ENCODE measurements at regions not wholly inside any gene's neighbourhood (a gene's known extent, or its start where the extent isn't known, plus 50 kb on each side); places are given as distances from the start of the nearest gene placed in this dataset.

GRCh38 chr12:83980398-83980797, 932.2 kb downstream of the SLC6A15 start:
- H3K9me3 ChIP-seq (ENCODE audit: control extremely low read depth in 1 of 3, control insufficient read depth in 2 of 3, insufficient read depth in 1 of 3, low read length in 2 of 3) = no peaks in the 10 kb centered on the region
- H3K4me3 Mint-ChIP-seq = no peak overlapping the region
- no peak overlapping the region for H2AFZ ChIP-seq (ENCODE audit: insufficient read depth, low read depth, low read length, poor library complexity, severe bottlenecking)
- intact Hi-C loops (cut with micrococcal nuclease) = no loop called here
- no peak overlapping the region for H3K27ac ChIP-seq (ENCODE audit: low read length in 2 of 2)
- H3K36me3 ChIP-seq (replicated peaks in 1 of 2; ENCODE audit: control extremely low read depth in 1 of 2, control insufficient read depth in 1 of 2, extremely low read depth in 1 of 2, insufficient read depth in 2 of 2, low read length in 1 of 2) = no peaks in the 10 kb centered on the region
- H3K27me3 ChIP-seq (replicated peaks in 1 of 4; ENCODE audit: control extremely low read depth in 1 of 4, control insufficient read depth in 3 of 4, insufficient read depth in 4 of 4, low read length in 3 of 4) = no peaks in the 10 kb centered on the region
- no peaks in the 10 kb centered on the region for H3K79me2 ChIP-seq (ENCODE audit: control insufficient read depth, insufficient read depth, low read length)
- no peak for ATAC-seq (ENCODE audit: low read depth)
- H4K20me1 ChIP-seq (ENCODE audit: control insufficient read depth, insufficient read depth, low read length, poor library complexity, severe bottlenecking) = no peaks in the 10 kb centered on the region
- no peak overlapping the region for H3K9ac ChIP-seq (ENCODE audit: low read length)
- TF ChIP-seq CTCF (IDR thresholded peaks at IDR 0.05) (no peak), EZH2 (IDR thresholded peaks at IDR 0.05; ENCODE audit: borderline replicate concordance, insufficient read depth, low read depth, low read length, poor library complexity, severe bottlenecking) (no peak)
- ChIA-PET CTCF (no interaction called here), POLR2A (no interaction called here)
- H3K9me3 Mint-ChIP-seq (ENCODE audit: insufficient read depth) = no peaks in the 10 kb centered on the region
- H3K27me3 Mint-ChIP-seq = no peaks in the 10 kb centered on the region
- no peaks in the 10 kb centered on the region for H3K4me1 Mint-ChIP-seq
- no peak overlapping the region for H3K4me3 ChIP-seq (ENCODE audit: control extremely low read depth in 1 of 5, extremely low read depth in 1 of 5, insufficient read depth in 1 of 5, low read depth in 2 of 5, low read length in 4 of 5)
- H3K4me1 ChIP-seq (ENCODE audit: control insufficient read depth in 2 of 2, insufficient read depth in 2 of 2, low read length in 2 of 2) = no peaks in the 10 kb centered on the region
- H3K27ac Mint-ChIP-seq = no peak overlapping the region
- no peak for DNase-seq
- no peak overlapping the region for H3K4me2 ChIP-seq (replicated peaks; ENCODE audit: low read depth, low read length, poor library complexity, severe bottlenecking)

GRCh38 chr12:83979785-83980184, 932.8 kb downstream of the SLC6A15 start:
- Mint-ChIP-seq H3K4me3 (no peak overlapping the region), H3K9me3 (ENCODE audit: insufficient read depth) (no peaks in the 10 kb centered on the region), H3K27me3 (no peaks in the 10 kb centered on the region), H3K27ac (no peak overlapping the region), H3K4me1 (no peaks in the 10 kb centered on the region)
- POLR2A ChIA-PET = no interaction called here
- Histone ChIP-seq H3K4me1 (ENCODE audit: control insufficient read depth in 2 of 2, insufficient read depth in 2 of 2, low read length in 2 of 2) (no peaks in the 10 kb centered on the region), H3K36me3 (replicated peaks in 1 of 2; ENCODE audit: control extremely low read depth in 1 of 2, control insufficient read depth in 1 of 2, extremely low read depth in 1 of 2, insufficient read depth in 2 of 2, low read length in 1 of 2) (no peaks in the 10 kb centered on the region), H2AFZ (ENCODE audit: insufficient read depth, low read depth, low read length, poor library complexity, severe bottlenecking) (no peak overlapping the region), H3K4me2 (replicated peaks; ENCODE audit: low read depth, low read length, poor library complexity, severe bottlenecking) (no peak overlapping the region), H3K9me3 (ENCODE audit: control extremely low read depth in 1 of 3, control insufficient read depth in 2 of 3, insufficient read depth in 1 of 3, low read length in 2 of 3) (no peaks in the 10 kb centered on the region), H4K20me1 (ENCODE audit: control insufficient read depth, insufficient read depth, low read length, poor library complexity, severe bottlenecking) (no peaks in the 10 kb centered on the region), H3K4me3 (ENCODE audit: control extremely low read depth in 1 of 5, extremely low read depth in 1 of 5, insufficient read depth in 1 of 5, low read depth in 2 of 5, low read length in 4 of 5) (no peak overlapping the region), H3K9ac (ENCODE audit: low read length) (no peak overlapping the region), H3K27me3 (replicated peaks in 1 of 4; ENCODE audit: control extremely low read depth in 1 of 4, control insufficient read depth in 3 of 4, insufficient read depth in 4 of 4, low read length in 3 of 4) (no peaks in the 10 kb centered on the region), H3K79me2 (ENCODE audit: control insufficient read depth, insufficient read depth, low read length) (no peaks in the 10 kb centered on the region), H3K27ac (ENCODE audit: low read length in 2 of 2) (no peak overlapping the region)
- intact Hi-C loops (cut with micrococcal nuclease) = no loop called here
- WGBS (ENCODE audit: insufficient coverage) = 86% methylated on average over 1 of the region's 2 CpGs
- no peak for ATAC-seq (ENCODE audit: low read depth)
- TF ChIP-seq CTCF (IDR thresholded peaks at IDR 0.05) = no peak
- TF ChIP-seq EZH2 (IDR thresholded peaks at IDR 0.05; ENCODE audit: borderline replicate concordance, insufficient read depth, low read depth, low read length, poor library complexity, severe bottlenecking) = no peak
- DNase-seq = no peak
- CTCF ChIA-PET = no interaction called here

All from B cell (primary cell).